ENCODE measurements at regions not wholly inside any gene's neighbourhood (a gene's known extent, or its start where the extent isn't known, plus 50 kb on each side); places are given as distances from the start of the nearest gene placed in this dataset.

DNA sequence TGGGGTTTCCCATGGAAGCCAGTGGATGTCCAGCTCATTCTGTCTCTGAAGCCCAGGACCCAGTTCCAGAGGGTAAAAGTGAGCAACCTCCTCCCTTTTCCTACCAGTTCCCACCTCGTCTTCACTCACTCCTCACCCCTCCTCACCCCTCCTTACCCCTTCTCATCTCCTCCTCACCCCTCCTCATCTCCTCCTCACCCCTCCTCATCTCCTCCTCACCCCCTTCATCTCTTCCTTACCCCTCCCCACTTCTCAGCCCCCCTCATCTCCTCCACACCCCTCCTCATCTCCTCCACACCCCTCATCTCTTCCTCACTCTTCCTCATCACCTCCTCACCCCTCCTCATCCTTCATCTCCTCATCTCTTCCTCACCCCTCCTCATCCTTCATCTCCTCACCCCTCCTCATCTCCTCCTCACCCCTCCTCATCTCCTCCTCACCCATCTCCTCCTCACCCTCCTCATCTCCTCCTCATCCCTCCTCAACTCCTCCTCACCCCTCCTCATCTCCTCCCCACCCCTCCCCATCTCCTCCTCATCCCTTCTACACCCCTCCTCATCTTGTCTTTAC, 246.1 kb downstream of the MYLK4 start:
- no peak overlapping the region for H3K4me3 ChIP-seq
- TF ChIP-seq, protein P1, sequence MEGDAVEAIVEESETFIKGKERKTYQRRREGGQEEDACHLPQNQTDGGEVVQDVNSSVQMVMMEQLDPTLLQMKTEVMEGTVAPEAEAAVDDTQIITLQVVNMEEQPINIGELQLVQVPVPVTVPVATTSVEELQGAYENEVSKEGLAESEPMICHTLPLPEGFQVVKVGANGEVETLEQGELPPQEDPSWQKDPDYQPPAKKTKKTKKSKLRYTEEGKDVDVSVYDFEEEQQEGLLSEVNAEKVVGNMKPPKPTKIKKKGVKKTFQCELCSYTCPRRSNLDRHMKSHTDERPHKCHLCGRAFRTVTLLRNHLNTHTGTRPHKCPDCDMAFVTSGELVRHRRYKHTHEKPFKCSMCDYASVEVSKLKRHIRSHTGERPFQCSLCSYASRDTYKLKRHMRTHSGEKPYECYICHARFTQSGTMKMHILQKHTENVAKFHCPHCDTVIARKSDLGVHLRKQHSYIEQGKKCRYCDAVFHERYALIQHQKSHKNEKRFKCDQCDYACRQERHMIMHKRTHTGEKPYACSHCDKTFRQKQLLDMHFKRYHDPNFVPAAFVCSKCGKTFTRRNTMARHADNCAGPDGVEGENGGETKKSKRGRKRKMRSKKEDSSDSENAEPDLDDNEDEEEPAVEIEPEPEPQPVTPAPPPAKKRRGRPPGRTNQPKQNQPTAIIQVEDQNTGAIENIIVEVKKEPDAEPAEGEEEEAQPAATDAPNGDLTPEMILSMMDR (IDR thresholded peaks at IDR 0.05; ENCODE audit: borderline replicate concordance), result no peak
- DNase-seq, result no peak
- H3K4me1 ChIP-seq, result peaks cover 10% of the 10 kb centered on the region
- intact Hi-C loops (cut with micrococcal nuclease), result no loop called here
- no peak overlapping the region for H3K27ac ChIP-seq (replicated peaks)
- H3K36me3 ChIP-seq, result no peaks in the 10 kb centered on the region
- H3K9me3 ChIP-seq (replicated peaks), result no peaks in the 10 kb centered on the region
- peaks cover 33% of the 10 kb centered on the region for H3K27me3 ChIP-seq (ENCODE audit: low read depth)

DNA sequence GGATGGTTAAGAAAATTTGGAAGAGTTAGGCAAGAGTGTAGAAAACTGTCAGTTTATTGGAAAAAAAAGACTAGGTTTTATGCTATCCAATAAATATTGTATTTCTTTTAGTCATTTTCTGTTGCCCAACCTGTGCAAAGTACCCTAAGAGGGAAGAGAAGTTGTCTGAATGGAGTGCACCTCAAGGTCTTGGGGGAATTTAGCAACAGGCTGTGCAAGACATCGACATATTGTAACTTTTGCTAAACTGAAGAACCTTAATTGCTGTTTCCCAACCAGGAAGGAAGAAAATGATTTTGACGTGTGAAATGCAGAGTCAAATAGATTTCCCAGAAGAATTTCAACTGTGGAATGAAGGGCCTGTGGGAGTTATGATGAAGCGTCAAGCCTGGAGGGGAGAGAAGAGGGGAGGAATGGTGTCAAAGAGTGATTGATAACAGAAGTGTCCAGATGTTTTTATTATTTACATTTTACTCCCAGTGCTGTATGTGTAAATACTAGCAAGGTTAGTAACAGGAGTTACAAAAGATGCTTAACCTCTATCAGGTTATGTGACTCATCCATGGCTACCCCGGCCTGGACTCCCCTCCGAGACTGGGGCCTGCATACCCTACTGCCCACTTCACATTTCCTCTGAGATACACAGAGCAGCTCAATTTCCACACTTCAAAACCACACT, 246.8 kb downstream of the MYLK4 start:
- TF ChIP-seq, protein P1 (IDR thresholded peaks at IDR 0.05; ENCODE audit: borderline replicate concordance), result no peak
- intact Hi-C loops (cut with micrococcal nuclease), result no loop called here
- no peak for DNase-seq
- Histone ChIP-seq H3K4me1 (peaks cover 10% of the 10 kb centered on the region), H3K27me3 (ENCODE audit: low read depth) (peaks cover 33% of the 10 kb centered on the region), H3K4me3 (no peak overlapping the region), H3K27ac (replicated peaks) (no peak overlapping the region), H3K9me3 (replicated peaks) (no peaks in the 10 kb centered on the region), H3K36me3 (no peaks in the 10 kb centered on the region)

DNA sequence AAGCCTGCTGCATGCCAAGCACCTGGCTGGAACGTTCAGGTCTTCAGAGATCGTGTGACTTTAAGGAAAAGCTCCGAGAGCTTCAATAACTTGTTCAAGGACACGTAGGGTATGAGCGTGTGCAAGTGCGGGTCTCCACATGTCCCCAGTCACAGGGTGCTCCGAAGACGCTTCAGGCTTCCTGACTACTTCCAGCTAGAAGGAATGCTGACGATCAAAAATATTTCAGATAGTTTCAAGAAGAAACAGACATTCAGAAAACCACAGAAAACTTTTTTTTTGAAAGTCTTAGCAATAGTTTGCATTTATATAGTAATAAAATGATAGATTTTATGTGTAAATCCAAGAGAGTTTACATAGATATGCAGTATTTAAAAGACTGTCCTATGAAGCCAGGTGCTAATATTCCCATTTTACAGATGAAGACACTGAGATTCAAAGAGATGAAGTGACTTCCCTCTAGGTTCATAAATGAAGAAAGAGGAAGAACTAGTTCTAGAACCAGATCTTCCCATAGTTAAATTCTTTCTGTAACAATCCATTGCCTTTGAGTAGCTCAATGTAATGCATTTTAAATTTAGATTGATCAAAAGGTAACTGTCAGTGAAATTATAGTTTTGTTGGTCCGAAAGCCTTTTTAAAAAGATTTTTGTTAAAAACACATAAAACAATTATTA, 247.6 kb downstream of the MYLK4 start:
- intact Hi-C loops (cut with micrococcal nuclease), result no loop called here
- TF ChIP-seq, protein P1 (IDR thresholded peaks at IDR 0.05; ENCODE audit: borderline replicate concordance), result no peak
- DNase-seq, result no peak
- Histone ChIP-seq H3K36me3 (no peaks in the 10 kb centered on the region), H3K9me3 (replicated peaks) (no peaks in the 10 kb centered on the region), H3K4me3 (no peak overlapping the region), H3K27me3 (ENCODE audit: low read depth) (peaks cover 26% of the 10 kb centered on the region), H3K4me1 (peaks cover 10% of the 10 kb centered on the region), H3K27ac (replicated peaks) (no peak overlapping the region)

DNA sequence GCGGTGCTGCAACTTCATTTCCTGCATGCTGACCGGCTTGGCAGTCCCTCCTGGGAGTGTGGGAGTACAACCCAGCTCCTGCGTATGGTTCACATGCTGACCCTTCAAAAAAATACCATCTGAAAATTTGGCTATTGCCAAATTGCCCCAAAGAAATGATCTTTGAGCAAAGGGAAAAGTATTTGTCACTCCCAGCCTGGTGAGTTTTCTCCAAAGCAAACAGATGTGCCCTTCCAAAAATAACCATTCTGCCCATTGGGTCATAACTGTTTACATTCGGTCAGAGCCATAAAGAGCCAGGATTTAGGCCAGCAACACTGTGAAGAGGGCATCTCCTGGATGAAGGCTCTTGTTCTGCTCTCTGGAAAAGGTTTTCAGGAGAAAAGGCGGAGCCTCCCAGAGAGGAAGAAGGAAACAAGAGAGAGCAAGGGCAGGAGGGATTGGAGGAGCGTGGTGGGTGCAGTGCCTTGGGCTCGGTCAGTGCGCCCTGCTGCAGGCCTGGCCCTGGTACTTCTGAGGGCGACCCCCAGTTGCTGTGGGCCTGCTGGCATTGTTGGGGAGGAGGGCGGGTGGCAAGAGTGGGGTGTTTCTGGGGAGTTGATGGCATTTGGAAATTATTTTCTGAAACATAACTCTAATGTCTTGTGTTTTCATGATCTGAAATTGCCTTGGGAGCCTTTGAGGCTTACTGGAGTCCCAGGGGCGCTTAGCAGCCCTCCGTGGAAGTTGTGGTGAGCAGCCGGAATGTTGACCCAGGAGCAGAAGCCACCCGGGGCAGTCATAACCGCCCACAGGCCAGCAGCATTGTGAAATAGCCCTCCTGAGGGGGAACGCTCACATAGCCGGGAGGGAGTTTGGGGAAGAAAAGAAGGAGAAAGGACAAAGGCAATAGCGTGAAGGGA, 248.4 kb downstream of the MYLK4 start:
- Histone ChIP-seq H3K36me3 (no peaks in the 10 kb centered on the region), H3K27ac (replicated peaks) (no peak overlapping the region), H3K9me3 (replicated peaks) (no peaks in the 10 kb centered on the region), H3K4me1 (peaks cover 3% of the 10 kb centered on the region), H3K27me3 (ENCODE audit: low read depth) (peaks cover 19% of the 10 kb centered on the region), H3K4me3 (no peak overlapping the region)
- intact Hi-C loops (cut with micrococcal nuclease), result no loop called here
- TF ChIP-seq, protein P1 (IDR thresholded peaks at IDR 0.05; ENCODE audit: borderline replicate concordance), result no peak
- no peak for DNase-seq

DNA sequence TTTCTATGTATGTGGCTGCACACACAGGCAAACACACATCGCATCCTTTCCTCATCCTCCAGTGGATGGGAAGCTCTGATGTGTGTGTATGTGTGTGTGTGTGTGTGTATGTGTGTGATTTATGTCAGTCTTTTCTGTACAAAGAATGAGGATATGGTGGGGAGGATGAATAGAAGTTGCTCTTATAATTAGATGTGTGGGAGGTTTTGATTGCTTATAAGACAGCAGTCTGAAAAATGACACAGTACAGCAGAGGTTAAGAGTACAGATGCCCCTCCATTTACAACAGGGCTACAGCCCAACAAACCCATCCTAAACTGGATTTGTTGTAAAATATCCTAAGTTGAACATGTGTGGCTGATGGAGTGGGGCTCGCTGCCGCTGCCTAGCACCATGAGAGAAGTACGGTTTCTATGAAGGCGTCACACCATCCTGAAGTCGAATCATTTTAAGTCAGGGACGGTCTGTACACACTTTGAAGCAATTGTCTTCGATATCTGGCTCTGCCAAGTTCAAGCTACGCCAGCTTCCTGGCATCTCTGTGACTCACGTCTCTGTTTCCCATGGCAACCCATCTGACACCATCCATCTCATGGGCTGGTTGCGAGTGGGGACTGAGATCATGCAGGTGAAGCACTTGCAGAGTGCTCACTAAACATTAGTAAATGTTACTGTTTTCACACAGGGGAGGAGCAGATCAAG, 252.6 kb downstream of the MYLK4 start:
- H3K4me1 ChIP-seq, result no peaks in the 10 kb centered on the region
- DNase-seq, result no peak
- TF ChIP-seq, protein P1 (IDR thresholded peaks at IDR 0.05; ENCODE audit: borderline replicate concordance), result no peak
- no peaks in the 10 kb centered on the region for H3K9me3 ChIP-seq (replicated peaks)
- no peaks in the 10 kb centered on the region for H3K36me3 ChIP-seq
- H3K27me3 ChIP-seq (ENCODE audit: low read depth), result no peaks in the 10 kb centered on the region
- intact Hi-C loops (cut with micrococcal nuclease), result no loop called here
- H3K27ac ChIP-seq (replicated peaks), result no peak overlapping the region
- H3K4me3 ChIP-seq, result no peak overlapping the region

All from left ventricle myocardium inferior (tissue), 1 donor.